Right lung (tissue), 2 donors: ENCODE measurements at regions not wholly inside any gene's neighbourhood (a gene's known extent, or its start where the extent isn't known, plus 50 kb on each side); places are given as distances from the start of the nearest gene placed in this dataset.
"Not testable (repeated sequence)": the region's sequence is repeated elsewhere in the genome, so short reads cannot be mapped to it uniquely, and the experiment has no call there.

Experiments used
- DNase-seq, 2 donors: peaks; one replicate each; pipeline ENCODE4 v3.0.0-alpha.2; 2013

- not testable (repeated sequence) for DNase-seq
Measured at GRCh38 chr1:229008347-229008746, 262.6 kb upstream of the RAB4A start.

GRCh38 chr1:229011022-229011421 is 259.9 kb upstream of the RAB4A start:
- DNase-seq = no peak

- DNase-seq = no peak
Measured at GRCh38 chr1:229012823-229013222, 258.1 kb upstream of the RAB4A start.

GRCh38 chr1:229013981-229014380 is 256.9 kb upstream of the RAB4A start:
- DNase-seq = no peak

- peak in 1 of 2 donors; percentile 28 for DNase-seq
Measured at GRCh38 chr1:229015806-229016205, 255.1 kb upstream of the RAB4A start.

GRCh38 chr1:229017091-229017490 is 253.8 kb upstream of the RAB4A start:
- DNase-seq = no peak

GRCh38 chr1:229018674-229019295 is 252.1 kb upstream of the RAB4A start:
- DNase-seq = no peak

GRCh38 chr1:229019663-229020271 is 251.1 kb upstream of the RAB4A start:
- DNase-seq = peak in 1 of 2 donors; percentile 44

- not testable (repeated sequence) for DNase-seq
Measured at GRCh38 chr1:229021034-229021433, 249.9 kb upstream of the RAB4A start.

GRCh38 chr1:229022595-229023333 is 248.1 kb upstream of the RAB4A start:
- no peak for DNase-seq

GRCh38 chr1:229023651-229024300 is 247.1 kb upstream of the RAB4A start:
- no peak for DNase-seq

GRCh38 chr1:229024528-229025130 is 246.3 kb upstream of the RAB4A start:
- no peak for DNase-seq

- no peak for DNase-seq
Measured at GRCh38 chr1:229025576-229025975, 245.3 kb upstream of the RAB4A start.

- no peak for DNase-seq
Measured at GRCh38 chr1:229027158-229027557, 243.8 kb upstream of the RAB4A start.

- peak; percentile 45 to 65 for DNase-seq
Measured at GRCh38 chr1:229027622-229028182, 243.2 kb upstream of the RAB4A start.

- DNase-seq = no peak
Measured at GRCh38 chr1:229028544-229028943, 242.4 kb upstream of the RAB4A start.

GRCh38 chr1:229028987-229029878 is 241.7 kb upstream of the RAB4A start:
- DNase-seq = no peak

GRCh38 chr1:229029879-229030235 is 241.1 kb upstream of the RAB4A start:
- no peak for DNase-seq

GRCh38 chr1:229030630-229031029 is 240.3 kb upstream of the RAB4A start:
- no peak for DNase-seq

GRCh38 chr1:229031061-229031460 is 239.8 kb upstream of the RAB4A start:
- DNase-seq = no peak
